ENCODE measurements at regions not wholly inside any gene's neighbourhood (a gene's known extent, or its start where the extent isn't known, plus 50 kb on each side); places are given as distances from the start of the nearest gene placed in this dataset.
A peak's percentile ranks its signal among the peaks of the same experiment; 100 is the strongest.
"Not testable (repeated sequence)": the region's sequence is repeated elsewhere in the genome, so short reads cannot be mapped to it uniquely, and the experiment has no call there.

DNA sequence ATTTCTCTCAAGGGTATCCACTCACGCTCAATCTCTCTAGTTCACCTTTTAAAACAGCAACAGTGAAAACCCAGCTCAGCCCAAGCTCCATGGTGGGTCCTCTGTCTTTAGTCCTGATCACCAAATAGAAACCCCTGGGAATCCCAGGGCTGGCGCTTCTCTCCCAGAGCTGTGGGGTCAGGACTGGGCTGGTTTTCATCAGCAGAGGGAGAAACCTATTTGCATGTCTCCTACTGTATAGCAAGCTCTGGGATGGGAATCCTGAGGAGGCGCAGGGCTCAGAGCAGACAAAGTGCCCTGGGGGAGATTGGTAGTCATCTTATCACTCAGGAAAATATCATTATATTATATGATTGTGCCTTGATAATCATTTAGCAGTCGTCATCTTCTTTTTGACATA lies 843.1 kb downstream of the TMEM121 start:
- H3K27me3 Mint-ChIP-seq (ENCODE audit: low read depth): peaks cover 22% of the 10 kb centered on the region
- H3K4me3 Mint-ChIP-seq; H3K27ac Mint-ChIP-seq; POLR2A ChIA-PET; H3K36me3 Mint-ChIP-seq (ENCODE audit: low read depth); DNase-seq; ATAC-seq; H3K9me3 Mint-ChIP-seq (ENCODE audit: insufficient read depth); CTCF ChIA-PET: not testable (repeated sequence)
- H3K4me1 Mint-ChIP-seq (ENCODE audit: low read depth): peaks cover 21% of the 10 kb centered on the region

- H3K27me3 Mint-ChIP-seq (ENCODE audit: low read depth): peaks cover 19% of the 10 kb centered on the region
- H3K4me1 Mint-ChIP-seq (ENCODE audit: low read depth): peaks cover 30% of the 10 kb centered on the region
- ChIA-PET POLR2A (no interaction called here), CTCF (interaction anchor here (1.0 to 5.7 kb wide), 17 partner anchors 10 to 371 kb away, joined by 3 to 68 read pairs (median 5); no protein-coding TSS in a partner anchor)
- H3K36me3 Mint-ChIP-seq (ENCODE audit: low read depth): no peaks in the 10 kb centered on the region
- peak overlapping the region; percentile 26 for H3K27ac Mint-ChIP-seq
- ATAC-seq (peak; percentile 97), DNase-seq (peak; percentile 88)
- no peaks in the 10 kb centered on the region for H3K9me3 Mint-ChIP-seq (ENCODE audit: insufficient read depth)
- H3K4me3 Mint-ChIP-seq: no peak overlapping the region
Measured at GRCh38 chr14:106372870-106373652, 846.7 kb downstream of the TMEM121 start.

DNA sequence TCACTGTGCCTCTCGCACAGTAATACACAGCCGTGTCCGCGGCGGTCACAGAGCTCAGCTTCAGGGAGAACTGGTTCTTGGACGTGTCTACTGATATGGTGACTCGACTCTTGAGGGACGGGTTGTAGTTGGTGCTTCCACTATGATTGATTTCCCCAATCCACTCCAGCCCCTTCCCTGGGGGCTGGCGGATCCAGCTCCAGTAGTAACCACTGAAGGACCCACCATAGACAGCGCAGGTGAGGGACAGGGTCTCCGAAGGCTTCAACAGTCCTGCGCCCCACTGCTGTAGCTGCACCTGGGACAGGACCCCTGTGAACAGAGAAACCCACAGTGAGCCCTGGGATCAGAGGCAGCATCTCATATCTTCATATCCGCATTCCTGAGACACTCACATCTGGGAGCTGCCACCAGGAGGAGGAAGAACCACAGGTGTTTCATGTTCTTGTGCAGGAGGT lies 847.3 kb downstream of the TMEM121 start:
- H3K27me3 Mint-ChIP-seq (ENCODE audit: low read depth): peaks cover 16% of the 10 kb centered on the region
- DNase-seq; ATAC-seq; H3K36me3 Mint-ChIP-seq (ENCODE audit: low read depth); H3K9me3 Mint-ChIP-seq (ENCODE audit: insufficient read depth); POLR2A ChIA-PET: not testable (repeated sequence)
- H3K27ac Mint-ChIP-seq: peak overlapping the region; percentile 26
- H3K4me1 Mint-ChIP-seq (ENCODE audit: low read depth): peaks cover 30% of the 10 kb centered on the region
- H3K4me3 Mint-ChIP-seq: peak overlapping the region; percentile 19
- CTCF ChIA-PET: interaction anchor here (0.5 to 5.7 kb wide), 22 partner anchors 10 to 372 kb away, joined by 3 to 68 read pairs (median 5); no protein-coding TSS in a partner anchor

GRCh38 chr14:106377432-106377831 lies 851.0 kb downstream of the TMEM121 start:
- Mint-ChIP-seq H3K9me3 (ENCODE audit: insufficient read depth) (no peaks in the 10 kb centered on the region), H3K27ac (no peak overlapping the region), H3K27me3 (ENCODE audit: low read depth) (peaks cover 19% of the 10 kb centered on the region), H3K4me3 (no peak overlapping the region), H3K4me1 (ENCODE audit: low read depth) (peaks cover 28% of the 10 kb centered on the region), H3K36me3 (ENCODE audit: low read depth) (no peaks in the 10 kb centered on the region)
- ChIA-PET POLR2A (no interaction called here), CTCF (interaction anchor here (1.0 to 2.4 kb wide), 8 partner anchors 10 to 140 kb away, joined by 3 to 16 read pairs (median 4); no protein-coding TSS in a partner anchor)
- DNase-seq (no peak), ATAC-seq (no peak)

- Mint-ChIP-seq H3K4me1 (ENCODE audit: low read depth) (peaks cover 21% of the 10 kb centered on the region), H3K4me3 (no peak overlapping the region), H3K27ac (no peak overlapping the region), H3K9me3 (ENCODE audit: insufficient read depth) (no peaks in the 10 kb centered on the region), H3K27me3 (ENCODE audit: low read depth) (peaks cover 17% of the 10 kb centered on the region), H3K36me3 (ENCODE audit: low read depth) (no peaks in the 10 kb centered on the region)
- ChIA-PET CTCF (interaction anchor here (0.5 to 2.4 kb wide), 15 partner anchors 9 to 333 kb away, joined by 3 to 16 read pairs (median 3); no protein-coding TSS in a partner anchor), POLR2A (no interaction called here)
- peak; percentile 56 for ATAC-seq
- peak; percentile 59 for DNase-seq
Measured at GRCh38 chr14:106378191-106378590, 851.8 kb downstream of the TMEM121 start.

- Mint-ChIP-seq H3K4me3 (no peak overlapping the region), H3K27ac (no peak overlapping the region), H3K9me3 (ENCODE audit: insufficient read depth) (no peaks in the 10 kb centered on the region), H3K27me3 (ENCODE audit: low read depth) (peaks cover 17% of the 10 kb centered on the region), H3K4me1 (ENCODE audit: low read depth) (no peaks in the 10 kb centered on the region), H3K36me3 (ENCODE audit: low read depth) (no peaks in the 10 kb centered on the region)
- CTCF ChIA-PET: interaction anchor here (0.9 to 1.6 kb wide), 4 partner anchors 9 to 39 kb away, joined by 4 to 7 read pairs (median 4); no protein-coding TSS in a partner anchor
- ATAC-seq (no peak), DNase-seq (no peak)
- POLR2A ChIA-PET: no interaction called here
Measured at GRCh38 chr14:106380740-106381139, 854.4 kb downstream of the TMEM121 start.

DNA sequence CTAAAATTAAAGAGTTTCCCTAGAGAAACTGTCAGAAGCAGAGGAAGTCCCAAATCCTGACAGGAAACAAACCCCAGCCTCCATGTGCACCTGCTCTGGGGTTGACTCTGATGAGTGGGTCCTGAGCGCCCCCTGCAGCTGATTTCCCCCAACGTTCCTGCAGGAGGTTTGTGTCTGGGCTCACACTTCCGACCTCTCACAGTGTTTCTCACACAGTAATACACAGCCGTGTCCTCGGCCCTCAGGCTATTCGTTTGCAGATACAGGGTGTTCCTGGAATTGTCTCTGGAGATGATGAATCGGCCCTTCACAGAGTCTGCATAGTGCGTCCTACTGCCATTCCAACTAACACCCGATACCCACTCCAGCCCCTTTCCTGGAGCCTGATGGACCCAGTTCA lies 862.8 kb downstream of the TMEM121 start:
- Mint-ChIP-seq H3K27me3 (ENCODE audit: low read depth) (peaks cover 18% of the 10 kb centered on the region), H3K4me1 (ENCODE audit: low read depth) (peaks cover 11% of the 10 kb centered on the region)
- DNase-seq; H3K27ac Mint-ChIP-seq; ATAC-seq; POLR2A ChIA-PET; H3K9me3 Mint-ChIP-seq (ENCODE audit: insufficient read depth); H3K36me3 Mint-ChIP-seq (ENCODE audit: low read depth); H3K4me3 Mint-ChIP-seq: not testable (repeated sequence)
- CTCF ChIA-PET: interaction anchor here (1.8 kb wide), 1 partner anchor 104 kb away, joined by 3 read pairs; no protein-coding TSS in a partner anchor

DNA sequence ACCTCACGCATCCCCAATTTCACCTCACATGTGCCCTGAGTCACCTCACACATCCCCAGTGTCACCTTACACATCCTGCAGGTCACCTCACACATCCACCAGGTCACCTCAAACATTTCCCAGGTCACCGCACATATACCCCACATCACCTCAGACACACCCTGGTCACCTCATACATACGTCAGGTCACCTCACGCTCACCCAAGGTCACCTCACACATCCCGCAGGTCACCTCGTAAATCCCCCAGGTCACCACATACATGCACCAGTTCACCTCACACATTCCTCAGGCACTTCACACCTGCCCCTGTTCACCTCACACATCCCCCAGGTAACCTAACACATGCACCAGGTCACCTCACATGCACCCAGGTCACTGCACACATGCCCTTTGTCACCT lies 864.0 kb downstream of the TMEM121 start:
- Mint-ChIP-seq H3K27me3 (ENCODE audit: low read depth) (peaks cover 16% of the 10 kb centered on the region), H3K9me3 (ENCODE audit: insufficient read depth) (no peaks in the 10 kb centered on the region)
- no peak for DNase-seq

GRCh38 chr14:106390947-106391346 lies 864.6 kb downstream of the TMEM121 start:
- peaks cover 25% of the 10 kb centered on the region for H3K4me1 Mint-ChIP-seq (ENCODE audit: low read depth)
- POLR2A ChIA-PET: no interaction called here
- CTCF ChIA-PET: no interaction called here
- H3K9me3 Mint-ChIP-seq (ENCODE audit: insufficient read depth): no peaks in the 10 kb centered on the region
- DNase-seq: no peak
- no peak overlapping the region for H3K4me3 Mint-ChIP-seq
- H3K36me3 Mint-ChIP-seq (ENCODE audit: low read depth): no peaks in the 10 kb centered on the region
- no peak for ATAC-seq
- no peak overlapping the region for H3K27ac Mint-ChIP-seq
- peaks cover 18% of the 10 kb centered on the region for H3K27me3 Mint-ChIP-seq (ENCODE audit: low read depth)

More for the DNA sequence above, 864.0 kb downstream of the TMEM121 start:
- peaks cover 19% of the 10 kb centered on the region for H3K4me1 Mint-ChIP-seq (ENCODE audit: low read depth)
- ChIA-PET CTCF (interaction anchor here (1.1 kb wide), 2 partner anchors 10 to 27 kb away, joined by 4 read pairs; no protein-coding TSS in a partner anchor), POLR2A (interaction anchor here (0.6 kb wide), 1 partner anchor 310 kb away, joined by 3 read pairs; no protein-coding TSS in a partner anchor)
- no peaks in the 10 kb centered on the region for H3K36me3 Mint-ChIP-seq (ENCODE audit: low read depth)
- no peak overlapping the region for H3K4me3 Mint-ChIP-seq
- ATAC-seq: no peak
- no peak overlapping the region for H3K27ac Mint-ChIP-seq

GRCh38 chr14:106393742-106394141 lies 867.4 kb downstream of the TMEM121 start:
- DNase-seq (no peak), ATAC-seq (no peak)
- Mint-ChIP-seq H3K27me3 (ENCODE audit: low read depth) (peaks cover 20% of the 10 kb centered on the region), H3K36me3 (ENCODE audit: low read depth) (no peaks in the 10 kb centered on the region), H3K27ac (no peak overlapping the region), H3K9me3 (ENCODE audit: insufficient read depth) (no peaks in the 10 kb centered on the region), H3K4me1 (ENCODE audit: low read depth) (peaks cover 47% of the 10 kb centered on the region), H3K4me3 (no peak overlapping the region)
- POLR2A ChIA-PET: no interaction called here
- CTCF ChIA-PET: interaction anchor here (0.6 to 4.7 kb wide), 3 partner anchors 20 to 24 kb away, joined by 4 to 53 read pairs (median 10); no protein-coding TSS in a partner anchor

DNA sequence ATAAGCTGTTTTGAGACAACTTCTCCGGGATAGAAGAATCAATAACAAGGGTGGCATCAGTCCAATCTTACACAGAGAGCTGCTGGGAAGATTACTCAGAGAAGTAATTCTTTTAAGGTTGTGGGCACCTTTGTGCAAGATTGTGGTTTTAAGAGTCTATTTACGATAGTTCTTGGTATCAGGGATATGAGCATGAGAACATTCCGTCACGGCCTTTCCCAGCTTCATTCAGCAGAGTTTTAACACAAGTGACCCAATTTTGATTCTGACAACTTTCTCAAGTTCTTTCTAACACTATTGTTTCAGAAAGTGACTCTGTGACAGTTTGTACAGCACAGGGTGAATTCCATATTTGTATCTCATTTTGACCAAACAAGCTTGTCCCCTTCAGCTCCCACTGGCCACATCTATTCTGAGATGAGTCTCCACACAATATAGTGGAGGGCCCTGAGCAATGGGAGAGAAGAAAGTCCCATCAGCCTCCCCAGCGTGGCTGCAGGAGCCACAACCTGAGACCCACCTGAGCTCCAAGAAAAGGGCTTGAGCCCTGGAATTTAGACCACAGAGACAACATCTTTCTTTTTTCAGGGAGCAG lies 869.2 kb downstream of the TMEM121 start:
- ATAC-seq (no peak), DNase-seq (no peak)
- peak overlapping the region; percentile 73 for H3K27ac Mint-ChIP-seq
- ChIA-PET POLR2A (no interaction called here), CTCF (interaction anchor here (1.0 to 4.7 kb wide), 8 partner anchors 12 to 51 kb away, joined by 3 to 53 read pairs (median 6); no protein-coding TSS in a partner anchor)
- H3K36me3 Mint-ChIP-seq (ENCODE audit: low read depth): no peaks in the 10 kb centered on the region
- no peaks in the 10 kb centered on the region for H3K9me3 Mint-ChIP-seq (ENCODE audit: insufficient read depth)
- peaks cover 20% of the 10 kb centered on the region for H3K27me3 Mint-ChIP-seq (ENCODE audit: low read depth)
- H3K4me1 Mint-ChIP-seq (ENCODE audit: low read depth): peaks cover 45% of the 10 kb centered on the region
- peak overlapping the region; percentile 53 for H3K4me3 Mint-ChIP-seq

DNA sequence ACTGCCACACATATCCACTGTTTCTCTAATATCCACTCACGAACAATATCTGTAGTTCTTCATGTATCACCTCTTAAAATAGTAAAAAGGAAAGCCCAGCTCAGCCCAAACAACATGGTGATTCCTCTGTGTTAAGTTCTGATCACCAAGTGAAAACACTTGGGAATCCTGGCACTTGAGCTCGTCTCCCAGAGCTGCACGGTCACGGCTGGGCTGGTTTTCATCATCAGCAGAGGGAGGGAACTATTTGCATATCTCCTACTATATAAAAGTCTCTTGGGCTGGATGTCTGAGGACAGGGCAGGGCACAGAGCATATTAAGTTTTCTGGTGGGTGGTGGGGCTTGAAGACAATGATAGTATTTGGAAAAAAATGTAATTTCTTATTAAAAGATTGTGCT lies 870.6 kb downstream of the TMEM121 start:
- no peaks in the 10 kb centered on the region for H3K9me3 Mint-ChIP-seq (ENCODE audit: insufficient read depth)
- DNase-seq: no peak
- H3K27me3 Mint-ChIP-seq (ENCODE audit: low read depth): peaks cover 10% of the 10 kb centered on the region
- peaks cover 45% of the 10 kb centered on the region for H3K4me1 Mint-ChIP-seq (ENCODE audit: low read depth)
- ChIA-PET POLR2A (no interaction called here), CTCF (interaction anchor here (2.8 kb wide), 1 partner anchor 20 kb away, joined by 29 read pairs; no protein-coding TSS in a partner anchor)
- no peak overlapping the region for H3K27ac Mint-ChIP-seq
- peak overlapping the region; percentile 22 for H3K4me3 Mint-ChIP-seq
- ATAC-seq: no peak
- H3K36me3 Mint-ChIP-seq (ENCODE audit: low read depth): no peaks in the 10 kb centered on the region

Measured in activated CD8-positive, alpha-beta T cell treated with anti-CD3 and anti-CD28 coated beads, Interleukin-2, amount 10 ng/mL, durations not matched to agents 7 days and 5 days (primary cell).